C4-2B (cell line): ENCODE measurements at regions not wholly inside any gene's neighbourhood (a gene's known extent, or its start where the extent isn't known, plus 50 kb on each side); places are given as distances from the start of the nearest gene placed in this dataset.

ENCODE experiments used
- ZFX ChIP-seq: fragments of 450-650 bp; IDR thresholded peaks from 2 replicates; pipeline ENCODE4 v1.6.1; 2017
- TF ChIP-seq, protein P1 (sequence below): fragments of 450-650 bp; conservative IDR thresholded peaks from 2 replicates; pipeline ENCODE4 v1.5.1; 2017; ENCODE audit warnings: mild to moderate bottlenecking

DNA sequence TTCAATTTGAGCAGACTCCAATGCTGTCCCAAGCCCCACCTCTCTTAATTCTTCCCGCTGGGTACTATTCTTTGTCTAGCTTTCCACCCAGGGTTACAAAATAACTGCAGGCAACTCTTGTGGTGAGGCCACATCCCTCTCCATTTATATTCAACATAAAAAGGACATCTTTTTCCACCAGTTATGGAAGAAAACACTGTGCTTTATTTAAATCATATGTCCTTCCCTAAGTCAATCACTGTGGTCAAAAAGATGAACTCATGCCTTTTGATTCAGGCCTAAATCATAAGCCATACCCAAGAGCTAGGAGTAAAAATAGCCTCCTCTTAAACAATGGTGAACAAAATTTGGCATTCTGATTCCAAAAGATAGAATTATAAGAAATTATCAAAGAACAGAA, 386.0 kb downstream of the SEMA3D start:
- TF ChIP-seq, protein P1, sequence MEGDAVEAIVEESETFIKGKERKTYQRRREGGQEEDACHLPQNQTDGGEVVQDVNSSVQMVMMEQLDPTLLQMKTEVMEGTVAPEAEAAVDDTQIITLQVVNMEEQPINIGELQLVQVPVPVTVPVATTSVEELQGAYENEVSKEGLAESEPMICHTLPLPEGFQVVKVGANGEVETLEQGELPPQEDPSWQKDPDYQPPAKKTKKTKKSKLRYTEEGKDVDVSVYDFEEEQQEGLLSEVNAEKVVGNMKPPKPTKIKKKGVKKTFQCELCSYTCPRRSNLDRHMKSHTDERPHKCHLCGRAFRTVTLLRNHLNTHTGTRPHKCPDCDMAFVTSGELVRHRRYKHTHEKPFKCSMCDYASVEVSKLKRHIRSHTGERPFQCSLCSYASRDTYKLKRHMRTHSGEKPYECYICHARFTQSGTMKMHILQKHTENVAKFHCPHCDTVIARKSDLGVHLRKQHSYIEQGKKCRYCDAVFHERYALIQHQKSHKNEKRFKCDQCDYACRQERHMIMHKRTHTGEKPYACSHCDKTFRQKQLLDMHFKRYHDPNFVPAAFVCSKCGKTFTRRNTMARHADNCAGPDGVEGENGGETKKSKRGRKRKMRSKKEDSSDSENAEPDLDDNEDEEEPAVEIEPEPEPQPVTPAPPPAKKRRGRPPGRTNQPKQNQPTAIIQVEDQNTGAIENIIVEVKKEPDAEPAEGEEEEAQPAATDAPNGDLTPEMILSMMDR, result no peak
- no peak for TF ChIP-seq ZFX
